Ishikawa (cell line): ENCODE measurements at regions not wholly inside any gene's neighbourhood (a gene's known extent, or its start where the extent isn't known, plus 50 kb on each side); places are given as distances from the start of the nearest gene placed in this dataset.

Source experiments
- CEBPB ChIP-seq: IDR thresholded peaks from 2 replicates; pipeline ENCODE4 v1.6.1; 2012
- EGR1 ChIP-seq: IDR thresholded peaks from 2 replicates; pipeline ENCODE4 v1.6.1; 2012
- EP300 ChIP-seq: IDR thresholded peaks from 2 replicates; pipeline ENCODE4 v1.6.1; 2012; ENCODE audit warnings: borderline replicate concordance
- FOXM1 ChIP-seq: IDR thresholded peaks from 2 replicates; pipeline ENCODE4 v1.6.1; 2012; ENCODE audit warnings: low read depth, borderline replicate concordance
- NFIC ChIP-seq: IDR thresholded peaks from 2 replicates; pipeline ENCODE4 v1.6.1; 2012
- REST ChIP-seq: IDR thresholded peaks from 2 replicates; pipeline ENCODE4 v1.6.1; 2012; ENCODE audit warnings: low read depth, mild to moderate bottlenecking
- TAF1 ChIP-seq: IDR thresholded peaks from 2 replicates; pipeline ENCODE4 v1.6.1; 2012; ENCODE audit warnings: low read depth, mild to moderate bottlenecking
- TCF12 ChIP-seq: IDR thresholded peaks from 2 replicates; pipeline ENCODE4 v1.6.1; 2012; ENCODE audit warnings: low read depth
- TEAD4 ChIP-seq: IDR thresholded peaks from 2 replicates; pipeline ENCODE4 v1.6.1; 2012
- TF ChIP-seq, protein P1 (sequence below): IDR thresholded peaks from 2 replicates; pipeline ENCODE4 v1.6.1; 2012
- TF ChIP-seq, protein P2 (sequence below): IDR thresholded peaks from 2 replicates; pipeline ENCODE4 v1.6.1; 2012

DNA sequence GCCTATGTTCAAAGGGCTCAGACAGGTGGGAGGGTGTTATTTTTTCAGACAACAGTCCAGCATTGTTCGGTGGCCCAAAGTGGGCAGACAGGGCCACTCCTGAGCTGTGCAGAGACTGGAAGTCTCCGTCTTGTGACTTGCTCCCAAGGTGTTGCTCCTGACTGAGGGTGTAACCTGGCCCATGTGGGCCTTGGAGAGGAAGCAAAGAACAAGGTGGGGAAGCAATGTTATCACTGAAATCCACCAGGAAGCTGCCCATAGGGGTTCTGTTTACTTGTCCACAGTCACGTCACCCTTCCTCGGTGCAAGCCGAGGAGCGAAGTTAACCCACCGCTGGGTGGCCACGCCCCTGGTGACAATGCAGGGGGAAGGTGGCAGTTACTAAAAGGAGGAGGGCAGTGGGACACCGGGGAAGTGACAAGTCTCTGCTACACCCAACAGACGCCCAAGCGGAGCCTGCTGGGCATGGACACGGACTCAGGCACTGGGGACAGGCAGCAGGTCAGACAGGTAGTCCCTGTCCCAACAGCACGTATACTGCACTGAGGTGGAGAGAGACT lies 311.6 kb upstream of the MKI67 start:
- TF ChIP-seq TAF1 (no peak), CEBPB (no peak), EGR1 (no peak), EP300 (no peak), TCF12 (no peak), TEAD4 (no peak), NFIC (no peak), REST (no peak), FOXM1 (no peak)
- TF ChIP-seq, protein P1, sequence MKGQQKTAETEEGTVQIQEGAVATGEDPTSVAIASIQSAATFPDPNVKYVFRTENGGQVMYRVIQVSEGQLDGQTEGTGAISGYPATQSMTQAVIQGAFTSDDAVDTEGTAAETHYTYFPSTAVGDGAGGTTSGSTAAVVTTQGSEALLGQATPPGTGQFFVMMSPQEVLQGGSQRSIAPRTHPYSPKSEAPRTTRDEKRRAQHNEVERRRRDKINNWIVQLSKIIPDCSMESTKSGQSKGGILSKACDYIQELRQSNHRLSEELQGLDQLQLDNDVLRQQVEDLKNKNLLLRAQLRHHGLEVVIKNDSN = no peak
- TF ChIP-seq, protein P2, sequence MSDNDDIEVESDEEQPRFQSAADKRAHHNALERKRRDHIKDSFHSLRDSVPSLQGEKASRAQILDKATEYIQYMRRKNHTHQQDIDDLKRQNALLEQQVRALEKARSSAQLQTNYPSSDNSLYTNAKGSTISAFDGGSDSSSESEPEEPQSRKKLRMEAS = no peak
